GM12865 (cell line): ENCODE measurements at regions not wholly inside any gene's neighbourhood (a gene's known extent, or its start where the extent isn't known, plus 50 kb on each side); places are given as distances from the start of the nearest gene placed in this dataset.
A peak's percentile ranks its signal among the peaks of the same experiment; 100 is the strongest.

Experiments
- DNase-seq: peaks from one replicate; pipeline ENCODE4 v3.0.0; 2010; ENCODE audit warnings: low read depth
- H3K4me3 ChIP-seq: 2 replicates; pipeline ENCODE4 v1.5.1; 2011; ENCODE audit warnings: mild to moderate bottlenecking, low read depth, low read length, control low read depth
- TF ChIP-seq, protein P1 (sequence below): IDR thresholded peaks from 2 replicates; pipeline ENCODE4 v1.5.1; 2011; ENCODE audit warnings: low read length, control low read depth, low read depth, inconsistent platforms; ENCODE audit not compliant: insufficient read depth; ENCODE audit errors: missing control alignments

DNA sequence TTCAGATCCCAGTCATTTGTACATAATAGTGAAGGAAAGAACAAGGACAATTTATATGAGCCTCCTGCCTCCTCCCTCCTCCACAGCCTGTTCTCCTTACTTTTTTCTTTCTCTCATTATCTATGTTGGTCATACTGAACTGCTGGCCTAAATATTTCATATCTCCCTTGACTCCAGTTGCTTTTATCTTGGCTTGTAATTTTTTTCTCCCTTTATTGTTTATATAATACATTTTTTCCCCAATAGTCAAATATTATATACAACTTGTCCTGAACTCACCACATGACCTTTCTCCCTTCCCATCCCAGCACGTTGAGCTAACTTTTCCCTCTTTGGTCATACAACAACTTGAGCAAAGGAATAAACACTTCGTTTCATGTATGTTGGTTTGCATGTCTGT is 752.1 kb downstream of the LTN1 start:
- no peak overlapping the region for H3K4me3 ChIP-seq
- DNase-seq = no peak
- TF ChIP-seq, protein P1, sequence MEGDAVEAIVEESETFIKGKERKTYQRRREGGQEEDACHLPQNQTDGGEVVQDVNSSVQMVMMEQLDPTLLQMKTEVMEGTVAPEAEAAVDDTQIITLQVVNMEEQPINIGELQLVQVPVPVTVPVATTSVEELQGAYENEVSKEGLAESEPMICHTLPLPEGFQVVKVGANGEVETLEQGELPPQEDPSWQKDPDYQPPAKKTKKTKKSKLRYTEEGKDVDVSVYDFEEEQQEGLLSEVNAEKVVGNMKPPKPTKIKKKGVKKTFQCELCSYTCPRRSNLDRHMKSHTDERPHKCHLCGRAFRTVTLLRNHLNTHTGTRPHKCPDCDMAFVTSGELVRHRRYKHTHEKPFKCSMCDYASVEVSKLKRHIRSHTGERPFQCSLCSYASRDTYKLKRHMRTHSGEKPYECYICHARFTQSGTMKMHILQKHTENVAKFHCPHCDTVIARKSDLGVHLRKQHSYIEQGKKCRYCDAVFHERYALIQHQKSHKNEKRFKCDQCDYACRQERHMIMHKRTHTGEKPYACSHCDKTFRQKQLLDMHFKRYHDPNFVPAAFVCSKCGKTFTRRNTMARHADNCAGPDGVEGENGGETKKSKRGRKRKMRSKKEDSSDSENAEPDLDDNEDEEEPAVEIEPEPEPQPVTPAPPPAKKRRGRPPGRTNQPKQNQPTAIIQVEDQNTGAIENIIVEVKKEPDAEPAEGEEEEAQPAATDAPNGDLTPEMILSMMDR = no peak

DNA sequence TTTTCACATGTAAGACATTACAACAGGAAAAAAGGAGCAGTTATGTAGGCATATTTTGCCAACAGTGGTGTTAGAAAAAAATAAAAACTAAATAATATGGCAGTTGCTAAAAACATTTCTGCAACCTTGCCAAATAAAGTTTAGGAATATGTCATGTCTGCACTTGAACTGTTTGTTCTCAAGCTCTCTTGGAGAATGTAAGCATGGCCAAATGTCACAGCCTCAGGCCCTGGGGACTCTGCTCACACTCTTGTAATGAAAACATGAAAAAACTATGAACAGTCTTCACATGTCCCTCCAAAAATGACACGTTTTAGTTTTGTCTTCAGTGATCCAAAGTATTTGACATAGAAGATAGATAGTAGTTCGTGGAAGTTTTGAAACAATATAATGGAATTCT is 753.3 kb downstream of the LTN1 start:
- no peak for DNase-seq
- TF ChIP-seq, protein P1 = no peak
- no peak overlapping the region for H3K4me3 ChIP-seq

DNA sequence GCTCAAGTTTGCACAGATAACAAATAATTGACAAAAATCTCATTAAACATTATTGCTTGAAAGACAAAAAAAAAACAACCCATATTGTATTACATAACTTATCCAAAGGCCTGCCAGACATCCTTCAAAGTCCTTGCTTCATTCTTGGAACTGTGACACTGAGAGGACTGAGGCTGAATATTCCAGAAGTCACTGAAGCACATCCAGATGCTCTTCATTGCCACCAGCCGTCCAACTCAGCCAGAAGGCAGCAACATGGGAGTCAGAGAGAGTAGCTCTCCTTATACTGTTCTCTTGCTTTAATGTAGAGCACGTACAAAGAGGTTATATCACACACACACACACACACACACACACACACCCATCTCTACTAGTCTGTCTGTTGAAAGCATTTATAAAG is 755.0 kb downstream of the LTN1 start:
- DNase-seq = no peak
- no peak overlapping the region for H3K4me3 ChIP-seq
- TF ChIP-seq, protein P1 = no peak

DNA sequence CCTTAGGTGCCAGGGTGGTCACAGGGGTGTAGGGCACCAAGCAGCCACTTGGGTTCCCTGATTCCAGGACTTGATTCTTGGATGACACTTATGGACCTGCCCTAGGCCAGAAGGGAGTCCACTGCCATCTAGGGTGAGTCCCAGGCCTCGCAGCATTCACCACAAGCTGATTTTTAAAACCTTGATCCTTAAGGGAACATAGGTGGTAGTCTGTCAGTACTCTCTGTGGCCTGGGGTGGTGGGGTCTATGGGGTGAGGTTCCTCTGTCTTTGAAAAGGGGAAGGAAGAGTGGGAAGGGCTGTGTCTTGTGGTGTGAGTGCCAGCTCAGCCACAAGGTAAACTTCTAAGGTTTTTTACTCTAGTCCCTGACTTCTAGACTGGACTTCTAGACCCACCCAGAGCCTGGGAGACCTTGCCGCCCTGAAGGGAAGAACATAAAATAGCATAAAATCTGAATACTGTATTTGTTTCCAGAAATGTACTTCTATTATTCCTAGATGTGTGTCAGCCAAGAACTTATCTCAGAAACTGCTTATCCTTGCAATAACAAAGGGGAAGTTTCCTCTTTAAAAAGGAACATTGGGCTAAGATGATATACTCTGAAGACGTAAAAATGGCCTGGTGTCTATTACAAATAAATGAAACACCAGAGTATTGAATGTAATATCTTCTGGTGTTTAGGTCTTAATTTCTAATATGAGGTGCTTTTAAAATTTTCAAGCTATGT is 757.3 kb downstream of the LTN1 start:
- no peak overlapping the region for H3K4me3 ChIP-seq
- DNase-seq = peak; percentile 1
- TF ChIP-seq, protein P1 = no peak

DNA sequence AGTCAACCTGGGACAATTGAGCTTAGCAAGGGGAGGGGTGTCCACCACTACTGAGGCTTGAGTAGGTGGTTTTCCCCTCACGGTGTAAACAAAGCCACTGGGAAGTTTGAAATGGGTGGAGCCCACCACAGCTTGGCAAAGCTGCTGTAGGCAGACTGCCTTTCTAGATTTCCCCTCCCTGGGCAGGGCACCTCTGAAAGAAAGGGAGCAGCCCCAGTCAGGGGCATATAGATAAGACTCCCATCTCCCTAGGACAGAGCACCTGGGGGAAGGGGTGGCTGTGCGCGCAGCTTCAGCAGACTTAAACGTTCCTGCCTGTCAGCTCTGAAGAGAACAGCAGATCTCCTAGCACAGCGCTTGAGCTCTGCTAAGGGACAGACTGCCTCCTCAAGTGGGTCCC is 758.4 kb downstream of the LTN1 start:
- DNase-seq = no peak
- TF ChIP-seq, protein P1 = no peak
- no peak overlapping the region for H3K4me3 ChIP-seq

DNA sequence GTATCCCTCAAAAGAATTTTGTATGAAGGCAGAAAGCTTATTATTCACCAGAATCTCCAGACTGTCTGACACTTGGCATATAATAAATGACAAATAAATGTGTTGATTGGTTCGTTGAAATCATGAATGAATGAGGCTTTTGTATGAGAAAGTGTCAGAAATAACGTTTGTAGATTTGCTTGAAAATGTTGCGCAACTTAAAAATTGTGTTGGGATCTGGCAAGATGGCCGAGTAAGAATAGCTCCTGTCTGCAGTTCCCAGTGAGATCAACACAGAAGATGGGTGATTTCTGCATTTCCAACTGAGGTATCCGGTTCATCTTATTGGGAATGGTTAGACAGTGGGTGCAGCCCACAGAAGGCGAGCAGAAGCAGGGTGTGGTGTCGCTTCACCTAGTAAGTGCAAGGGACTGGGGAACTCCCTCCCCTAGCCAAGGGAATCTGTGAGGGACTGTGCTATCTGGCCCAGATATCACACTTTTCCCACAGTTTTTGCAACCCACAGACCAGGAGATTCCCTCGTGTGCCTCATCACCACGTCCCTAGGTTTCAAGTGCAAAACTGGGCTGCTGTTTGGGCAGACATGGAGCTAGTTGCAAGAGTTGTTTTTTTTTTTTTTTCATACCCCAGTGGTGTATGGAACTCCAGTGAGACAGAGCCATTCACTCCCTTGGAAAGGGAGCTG is 759.0 kb downstream of the LTN1 start:
- TF ChIP-seq, protein P1 = no peak
- no peak for DNase-seq
- H3K4me3 ChIP-seq = no peak overlapping the region

DNA sequence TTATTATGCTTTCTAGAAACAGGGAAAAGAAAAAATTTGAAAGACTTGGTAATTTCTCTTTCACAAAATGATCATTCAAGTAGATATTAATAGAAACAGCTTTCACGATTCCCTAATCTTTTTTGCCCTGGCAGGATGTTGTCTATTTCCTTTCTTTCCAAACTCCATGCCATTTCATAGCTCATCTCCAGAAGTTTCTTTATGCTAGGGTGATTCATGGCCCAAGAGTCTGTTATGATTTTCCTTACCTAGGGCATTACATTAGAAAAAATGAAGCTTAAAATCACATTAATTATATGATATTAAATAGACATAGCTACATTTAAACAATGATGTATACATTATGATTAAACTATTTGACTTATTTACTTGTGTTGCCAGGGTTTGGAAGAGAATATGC is 762.1 kb downstream of the LTN1 start:
- H3K4me3 ChIP-seq = no peak overlapping the region
- TF ChIP-seq, protein P1 = no peak
- no peak for DNase-seq
